ENCODE measurements at regions not wholly inside any gene's neighbourhood (a gene's known extent, or its start where the extent isn't known, plus 50 kb on each side); places are given as distances from the start of the nearest gene placed in this dataset.

- no peak for DNase-seq (ENCODE audit: low read depth)
Measured at GRCh38 chr18:47758000-47758399, 172.5 kb downstream of the SMAD2 start.

GRCh38 chr18:47756364-47757016 lies 174.0 kb downstream of the SMAD2 start:
- peak; percentile 26 for DNase-seq (ENCODE audit: low read depth)

GRCh38 chr18:47755102-47755456 lies 175.4 kb downstream of the SMAD2 start:
- no peak for DNase-seq (ENCODE audit: low read depth)

- peak; percentile 33 for DNase-seq (ENCODE audit: low read depth)
Measured at GRCh38 chr18:47754311-47755101, 176.0 kb downstream of the SMAD2 start.

DNA sequence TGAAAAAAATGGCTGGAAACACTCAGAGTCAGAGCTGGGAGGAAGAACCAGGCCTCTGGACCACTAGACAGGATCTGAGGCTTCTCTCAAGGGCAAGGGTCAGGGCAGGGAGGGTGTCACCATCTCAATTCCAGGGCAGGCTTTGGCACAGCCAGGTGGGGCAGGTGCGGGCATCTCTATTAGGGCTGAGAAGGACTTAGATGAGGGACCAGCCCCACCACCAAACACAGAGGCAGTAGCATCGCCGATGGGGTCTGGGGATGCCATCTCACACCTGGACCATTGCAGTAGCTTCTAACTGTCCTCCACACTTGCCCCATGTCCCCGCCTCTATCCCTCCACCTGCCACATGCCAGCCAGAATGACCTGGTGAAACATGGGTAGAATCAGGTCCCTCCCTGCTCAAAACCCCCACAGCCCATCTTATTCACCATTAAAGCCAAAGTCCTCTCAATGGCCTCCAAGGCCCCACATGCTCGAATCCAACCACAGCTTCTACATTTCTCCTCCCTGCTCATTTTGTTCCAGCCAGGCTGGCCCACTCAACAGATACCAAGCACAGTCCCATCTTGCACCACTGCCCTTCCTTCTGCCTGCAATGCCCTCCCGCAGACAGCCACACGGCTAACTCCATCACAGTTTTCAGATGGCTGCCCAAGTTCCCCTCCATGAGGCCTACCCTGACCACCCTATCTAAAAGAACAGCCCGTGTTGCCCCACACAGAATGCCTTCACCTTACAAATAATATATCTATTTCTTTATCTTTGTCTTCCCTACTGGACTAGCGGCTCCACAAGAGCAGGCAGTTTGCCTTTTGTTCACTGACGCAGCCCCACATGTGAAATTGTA lies 177.4 kb downstream of the SMAD2 start:
- DNase-seq (ENCODE audit: low read depth) = no peak

DNA sequence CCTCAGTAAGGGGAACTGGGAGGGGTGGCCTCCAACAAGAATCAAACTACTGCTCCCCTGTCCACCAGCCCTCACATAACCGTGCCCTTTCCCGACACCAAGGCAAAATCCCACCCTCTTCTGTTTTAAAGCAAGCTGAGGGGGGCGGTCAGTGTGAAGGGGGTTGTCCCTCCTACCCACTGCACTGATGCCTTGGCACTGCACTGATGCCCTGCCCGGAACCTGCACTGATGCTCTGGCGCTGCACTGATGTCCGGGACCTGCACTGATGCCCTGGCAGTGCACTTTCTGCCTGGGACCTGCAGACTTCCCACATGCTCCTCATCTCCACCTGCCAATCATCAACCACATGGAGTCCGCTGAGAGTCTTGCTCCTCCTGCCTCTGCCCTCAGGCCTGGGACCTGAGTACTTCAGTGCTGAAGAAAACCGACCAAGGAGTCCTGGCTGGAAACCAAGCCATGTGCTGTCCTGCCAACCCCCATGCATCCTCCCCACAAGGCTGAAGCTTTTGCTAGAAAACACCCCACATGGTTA lies 179.5 kb downstream of the SMAD2 start:
- no peak for DNase-seq (ENCODE audit: low read depth)

DNA sequence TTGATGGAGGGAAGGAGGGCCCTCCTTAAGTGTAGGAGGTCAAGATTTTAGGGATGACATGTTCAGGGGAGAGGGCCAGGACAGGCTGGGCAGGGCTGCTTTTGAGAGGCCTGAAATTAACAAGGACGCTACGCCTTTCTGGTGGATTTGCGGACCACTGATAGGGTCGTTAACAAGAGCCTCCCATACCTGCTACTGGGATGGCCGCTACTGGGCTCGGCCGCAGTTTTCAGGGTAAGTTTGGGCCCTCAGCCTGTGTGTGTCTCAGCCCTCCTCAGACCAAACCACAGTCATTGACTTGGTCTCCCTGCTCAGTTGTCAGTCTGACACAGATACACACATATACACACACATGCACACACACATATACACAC lies 180.9 kb downstream of the SMAD2 start:
- DNase-seq (ENCODE audit: low read depth) = no peak

- DNase-seq (ENCODE audit: low read depth) = peak; percentile 61
Measured at GRCh38 chr18:47748847-47749599, 181.4 kb downstream of the SMAD2 start.

DNA sequence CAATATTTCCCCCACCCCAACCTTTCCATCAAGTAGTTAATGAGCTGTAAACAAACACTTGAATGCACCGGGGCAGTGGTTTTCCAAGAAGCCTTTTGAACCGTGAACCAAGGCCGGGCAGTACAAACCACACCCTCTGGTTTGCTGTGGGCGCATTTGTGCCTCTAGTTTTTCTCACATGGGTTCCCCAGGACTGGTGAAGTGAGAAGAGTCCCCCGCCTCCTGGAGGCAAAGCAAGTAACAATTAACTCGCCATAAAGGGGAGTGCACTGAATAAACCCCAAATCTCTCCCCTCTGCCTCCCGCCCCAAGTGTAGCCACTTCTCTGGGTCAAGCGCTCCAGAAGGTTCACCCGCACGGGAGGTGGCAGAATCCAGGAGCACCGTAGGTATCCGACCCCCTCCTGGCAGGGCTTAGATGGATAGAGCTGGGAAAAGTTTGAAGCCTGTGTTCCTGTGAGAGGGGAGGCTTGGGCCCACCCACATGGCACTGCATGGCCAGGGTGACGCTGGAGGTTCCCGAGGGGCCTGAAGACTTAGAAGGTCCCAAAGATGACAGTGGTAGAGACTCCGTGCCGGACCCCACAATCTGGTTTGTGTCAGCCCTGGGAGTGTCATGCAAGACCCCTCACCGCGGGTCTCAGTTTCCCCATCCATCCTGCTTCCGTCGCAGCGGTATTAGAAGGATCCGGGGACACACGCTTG lies 182.2 kb downstream of the SMAD2 start:
- no peak for DNase-seq (ENCODE audit: low read depth)

GRCh38 chr18:47747260-47747795 lies 183.1 kb downstream of the SMAD2 start:
- DNase-seq (ENCODE audit: low read depth) = no peak

DNA sequence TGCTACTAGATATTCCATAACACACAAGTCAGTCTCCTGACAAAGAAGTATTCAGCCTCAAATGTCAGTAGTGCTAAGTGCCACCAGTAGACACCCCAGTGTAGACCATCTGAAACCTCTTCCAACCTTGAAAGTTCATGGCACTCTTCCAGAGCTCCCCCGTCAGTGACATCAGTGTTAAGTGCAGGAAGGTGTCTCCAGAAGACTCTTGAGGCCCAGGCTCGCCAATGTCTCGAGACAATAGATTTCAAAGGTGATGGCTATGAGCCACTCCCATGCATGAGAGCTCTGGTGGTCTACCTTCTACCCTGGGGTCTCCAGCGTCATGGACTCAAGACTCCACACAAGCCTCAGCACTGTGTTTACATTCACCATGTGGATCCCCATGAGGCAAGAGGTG lies 183.8 kb downstream of the SMAD2 start:
- DNase-seq (ENCODE audit: low read depth) = no peak

DNA sequence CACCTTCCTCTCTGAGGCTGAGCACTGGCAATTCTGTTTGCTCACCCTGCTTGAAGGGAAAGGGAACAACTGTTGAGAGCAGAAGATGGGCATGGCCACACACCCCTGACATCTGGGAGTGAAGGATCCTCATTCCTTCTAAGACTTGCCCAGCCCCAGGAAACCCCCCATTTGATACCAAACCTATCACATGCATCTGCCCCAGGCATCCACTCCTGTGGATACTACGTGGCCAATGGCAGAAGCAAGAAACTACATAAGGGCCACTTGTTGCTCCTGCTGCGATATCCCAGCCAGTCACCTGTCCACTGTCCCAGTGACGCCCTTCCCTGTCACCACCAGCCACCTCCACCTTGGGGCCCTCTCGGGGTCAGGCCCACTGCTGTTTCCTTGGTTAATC lies 185.2 kb downstream of the SMAD2 start:
- no peak for DNase-seq (ENCODE audit: low read depth)

DNA sequence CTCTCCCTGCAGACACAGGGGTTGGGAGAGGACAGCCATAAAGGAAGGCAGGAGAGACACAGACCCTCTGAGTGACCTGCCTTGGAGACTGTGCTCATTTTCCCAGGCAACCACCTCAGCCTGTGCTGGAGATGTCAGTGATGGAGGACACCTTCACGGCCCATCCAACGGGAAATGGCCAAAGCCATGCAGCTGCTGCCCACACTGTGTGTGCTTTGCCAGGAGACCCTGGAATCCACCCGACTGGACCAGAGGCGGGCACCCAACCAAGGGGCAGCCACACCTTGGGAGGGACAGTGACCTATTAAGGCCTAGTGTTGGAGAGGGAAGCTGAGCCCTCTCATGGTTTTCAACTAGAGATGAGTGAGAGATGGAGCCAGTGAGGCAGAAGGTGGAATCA lies 192.5 kb downstream of the SMAD2 start:
- no peak for DNase-seq (ENCODE audit: low read depth)

DNA sequence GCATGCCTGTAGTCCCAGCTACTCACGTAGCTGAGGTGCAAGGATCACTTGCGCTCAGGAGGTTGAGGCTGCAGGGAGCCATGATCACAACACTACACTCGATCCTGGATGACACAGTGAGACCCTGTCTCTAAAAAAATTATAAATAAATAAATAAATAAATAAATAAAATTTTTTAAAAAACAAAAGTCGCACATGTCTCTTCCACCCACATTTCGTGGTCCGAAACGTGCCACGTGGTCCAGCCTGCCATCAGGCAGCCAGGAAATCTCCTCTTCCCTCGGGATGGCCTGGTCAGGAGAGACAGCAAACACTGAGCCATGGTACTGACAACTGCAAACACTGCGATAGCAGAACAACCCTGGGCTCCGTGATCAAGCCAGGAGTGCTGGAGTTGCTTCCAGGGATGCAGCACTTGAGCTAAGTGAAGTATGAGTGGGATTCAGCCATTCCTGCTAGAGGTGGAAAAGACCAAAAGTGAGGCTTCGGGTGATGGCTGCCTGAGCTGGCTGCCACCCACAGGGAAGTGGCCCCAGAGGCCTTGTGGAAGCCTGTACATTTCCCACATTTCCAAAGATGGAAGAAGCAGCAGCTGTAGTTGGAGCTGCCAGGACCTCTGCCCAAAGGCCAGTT lies 193.1 kb downstream of the SMAD2 start:
- DNase-seq (ENCODE audit: low read depth) = no peak

GRCh38 chr18:47736376-47737140 lies 193.9 kb downstream of the SMAD2 start:
- no peak for DNase-seq (ENCODE audit: low read depth)

GRCh38 chr18:47735041-47735702 lies 195.3 kb downstream of the SMAD2 start:
- DNase-seq (ENCODE audit: low read depth) = no peak

- DNase-seq (ENCODE audit: low read depth) = no peak
Measured at GRCh38 chr18:47731276-47731675, 199.2 kb downstream of the SMAD2 start.

DNA sequence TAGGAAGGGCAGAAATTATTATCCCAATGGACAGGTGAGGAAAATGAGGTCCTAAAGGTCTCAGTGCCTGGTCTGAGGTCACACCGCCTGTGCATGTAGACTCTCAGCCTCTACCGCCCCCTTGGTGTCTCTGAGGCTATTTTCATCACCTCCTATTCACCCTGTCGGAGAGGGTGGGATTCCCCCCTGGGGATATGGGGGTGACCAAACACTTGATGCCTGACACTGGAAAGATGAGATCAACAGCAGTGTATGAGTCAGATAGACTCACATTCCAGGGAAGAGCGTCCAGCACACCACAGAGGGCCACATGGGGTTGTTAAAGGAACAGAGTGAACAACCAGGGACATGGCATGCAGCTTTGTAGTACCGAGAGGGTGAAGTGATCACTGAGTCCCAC lies 199.7 kb downstream of the SMAD2 start:
- DNase-seq (ENCODE audit: low read depth) = no peak

DNA sequence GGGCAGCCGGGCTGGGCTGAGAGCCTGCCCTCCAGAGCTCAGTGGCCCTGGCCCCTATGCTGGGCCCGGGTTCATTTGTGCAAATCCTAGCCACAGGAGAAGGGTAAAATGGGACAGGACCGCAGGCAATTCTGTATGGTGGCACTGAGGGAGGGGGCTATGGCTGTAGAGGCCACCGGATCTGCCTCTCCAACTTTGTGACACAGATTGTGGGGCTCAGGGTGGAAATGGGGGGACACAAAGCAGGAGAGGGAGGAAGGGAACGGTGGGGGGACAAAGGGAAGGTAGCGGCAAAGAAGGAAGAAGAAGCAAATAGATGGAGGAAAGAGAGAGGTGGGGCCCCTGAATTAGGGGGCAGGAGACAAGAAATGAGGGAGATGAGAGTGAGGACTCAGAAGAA lies 201.1 kb downstream of the SMAD2 start:
- DNase-seq (ENCODE audit: low read depth) = no peak
